Left colon (tissue), 2 donors: ENCODE measurements at regions not wholly inside any gene's neighbourhood (a gene's known extent, or its start where the extent isn't known, plus 50 kb on each side); places are given as distances from the start of the nearest gene placed in this dataset.
"Not testable (repeated sequence)": the region's sequence is repeated elsewhere in the genome, so short reads cannot be mapped to it uniquely, and the experiment has no call there.

Experiments used
- ATAC-seq: fragments of 200-7000 bp; cut with Tn5 transposase; one replicate; pipeline ENCODE4 v1.9.1; 2020; ENCODE audit warnings: mild to moderate bottlenecking, moderate library complexity
- DNase-seq, 2 donors: peaks; one replicate each; pipeline ENCODE4 v3.0.0-alpha.2; 2020
- intact Hi-C, 2 donors: fragments of 100-400 bp; cut with DNase I in 1 of 2; cut with micrococcal nuclease in 1 of 2; formaldehyde crosslinking; loops; one replicate each; pipeline versions ENCODE4 v1.11.2 to v1.14.0; 2022; cut with DNase I, micrococcal nuclease
- donor health status: DM: no; HTN: no; CAD: no.
- donor health status: DM: yes; HTN: yes; CAD: no.

GRCh38 chr2:221750316-221750715 lies 178.2 kb upstream of the EPHA4 start:
- ATAC-seq (no peak), DNase-seq (no peak)
- intact Hi-C loops = no loop called here

GRCh38 chr2:221747289-221747972 lies 175.3 kb upstream of the EPHA4 start:
- DNase-seq = no peak
- intact Hi-C loops = no loop called here
- ATAC-seq = no peak

DNA sequence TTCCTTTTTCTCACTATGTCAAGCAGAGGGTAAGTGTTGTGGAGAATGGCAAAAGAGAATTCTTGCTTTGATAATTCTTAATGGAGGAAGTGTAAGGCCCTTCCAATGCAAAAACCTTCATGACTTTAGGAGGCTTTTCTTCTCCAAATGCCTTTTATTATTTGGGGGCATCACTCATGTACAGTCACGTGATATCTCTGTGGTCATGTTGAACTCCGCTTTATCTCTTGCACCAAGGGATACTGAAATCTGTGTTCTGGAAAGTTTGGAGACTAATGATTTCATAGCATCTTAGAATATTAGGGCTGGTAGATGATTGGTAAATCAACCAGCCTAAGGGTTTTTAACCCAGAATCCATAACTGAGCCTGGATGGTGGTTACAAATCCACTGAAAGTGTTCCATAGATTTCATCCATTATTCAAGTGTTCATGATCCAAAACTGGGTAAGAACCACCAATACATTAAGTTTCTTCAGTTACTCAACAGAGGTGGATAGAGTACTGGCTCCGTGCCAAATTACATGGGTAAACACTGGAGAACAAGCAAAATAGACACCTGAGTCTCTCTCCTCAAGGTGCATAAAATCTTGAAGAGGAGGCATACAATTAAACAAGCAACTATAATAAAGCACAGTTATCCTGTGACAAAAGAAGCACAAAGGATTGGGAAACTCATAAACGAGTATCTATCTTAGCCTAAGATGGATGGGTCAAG lies 169.6 kb upstream of the EPHA4 start:
- DNase-seq = no peak
- no peak for ATAC-seq
- intact Hi-C loops = no loop called here

DNA sequence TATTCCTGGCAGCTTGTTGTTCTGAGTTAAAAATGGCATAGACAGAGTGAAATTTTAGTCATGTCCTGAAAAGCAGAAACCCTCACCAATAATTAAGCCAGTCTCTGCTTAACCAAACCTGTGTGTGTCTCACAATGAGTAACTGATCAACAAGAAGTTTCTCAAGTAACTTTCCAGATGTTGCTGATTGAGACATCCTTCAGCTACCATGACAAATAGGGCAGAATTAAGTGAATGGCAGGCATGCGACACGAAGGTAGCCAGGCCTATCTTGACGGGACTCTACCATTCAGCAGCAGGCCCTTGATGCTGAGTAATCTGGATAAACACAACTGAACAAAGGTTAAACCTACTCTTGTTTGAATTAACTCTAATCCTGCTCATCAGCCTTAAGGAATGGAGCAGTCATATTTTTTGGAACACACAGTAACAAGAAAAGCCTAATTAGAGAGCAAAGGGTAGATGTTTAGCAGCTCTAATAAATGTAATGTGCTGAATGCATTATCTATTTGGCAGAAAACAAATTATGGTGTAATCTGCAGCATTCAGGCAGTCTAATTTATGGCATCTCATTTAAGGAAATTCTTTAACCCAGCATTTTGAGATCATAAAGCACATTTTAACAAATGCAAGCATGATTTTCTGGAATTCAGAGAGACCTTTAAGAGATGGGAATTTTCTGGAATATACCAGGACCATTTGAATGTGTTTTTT lies 159.5 kb upstream of the EPHA4 start:
- ATAC-seq (peak; percentile 52), DNase-seq (no peak)
- intact Hi-C loops = no loop called here

GRCh38 chr2:221726894-221727513 lies 154.9 kb upstream of the EPHA4 start:
- ATAC-seq = no peak
- intact Hi-C loops = no loop called here

GRCh38 chr2:221724631-221725203 lies 152.6 kb upstream of the EPHA4 start:
- DNase-seq (no peak), ATAC-seq (no peak)
- intact Hi-C loops = no loop called here

More at GRCh38 chr2:221726894-221727513, 154.9 kb upstream of the EPHA4 start:
- DNase-seq = no peak

GRCh38 chr2:221724117-221724516 lies 152.0 kb upstream of the EPHA4 start:
- DNase-seq, ATAC-seq, intact Hi-C loops: not testable (repeated sequence)

- ATAC-seq (peak; percentile 98), DNase-seq (peak in 1 of 2 donors; percentile 33)
- intact Hi-C loops = no loop called here
These were observed 144.6 kb upstream of the EPHA4 start for GRCh38 chr2:221716426-221717303.

- ATAC-seq (peak; percentile 42), DNase-seq (no peak)
- intact Hi-C loops = no loop called here
These were observed 143.6 kb upstream of the EPHA4 start for GRCh38 chr2:221715523-221716247.

GRCh38 chr2:221710744-221711143 lies 138.6 kb upstream of the EPHA4 start:
- ATAC-seq (no peak), DNase-seq (no peak)
- intact Hi-C loops = no loop called here

DNA sequence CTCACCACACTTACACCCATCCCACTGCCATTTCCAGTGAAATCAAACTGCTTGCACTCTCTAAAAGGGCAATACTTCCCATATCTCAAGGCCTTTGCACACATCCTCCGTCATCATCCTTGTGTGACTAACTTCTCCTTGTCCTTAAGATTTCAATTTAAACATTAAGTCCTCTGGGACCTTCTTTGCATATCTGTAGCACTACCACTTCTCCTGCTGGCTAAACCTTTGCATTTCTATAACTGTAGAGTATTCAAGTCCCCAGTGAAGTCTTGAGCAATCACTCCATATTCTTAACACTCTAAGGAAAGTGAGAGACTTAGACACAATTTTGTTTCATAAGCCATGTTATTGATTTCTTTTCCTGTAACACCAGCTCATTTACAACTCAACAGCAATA lies 136.8 kb upstream of the EPHA4 start:
- intact Hi-C loops = no loop called here

DNA sequence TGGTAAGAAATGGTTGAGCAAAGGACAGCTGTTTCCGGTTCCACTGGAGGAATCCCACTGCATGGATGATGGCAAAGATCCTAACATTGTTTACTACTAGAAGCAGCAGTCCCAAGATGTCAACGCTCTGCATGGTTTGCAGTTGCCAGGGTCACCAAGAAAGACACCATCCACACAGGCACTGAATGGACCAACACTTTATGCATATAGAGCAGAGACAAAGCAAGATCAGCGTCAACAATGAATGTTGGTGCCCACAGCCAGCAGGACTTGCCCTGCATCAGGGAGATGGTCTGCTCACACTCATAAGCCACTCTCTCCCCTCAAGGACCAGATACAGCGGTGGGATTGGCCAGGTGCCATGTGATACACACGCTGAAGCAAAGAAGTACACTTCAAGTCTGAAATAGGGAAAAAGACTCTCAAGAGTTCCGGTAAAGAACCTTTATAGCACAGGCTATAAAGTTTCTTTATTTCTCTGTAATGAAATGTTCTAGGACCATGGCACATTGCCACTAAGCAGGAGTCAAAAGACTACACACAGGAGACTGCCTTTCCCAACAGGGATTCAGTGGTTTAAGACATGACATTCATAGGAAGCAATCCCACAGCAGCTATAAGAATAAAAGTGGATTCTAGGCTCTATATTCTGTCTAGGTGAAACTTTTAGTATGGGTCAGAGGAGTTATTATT lies 133.2 kb upstream of the EPHA4 start:
- intact Hi-C loops = no loop called here
- peak; percentile 95 for ATAC-seq
- peak; percentile 33 to 48 for DNase-seq

More for the DNA sequence above, 136.8 kb upstream of the EPHA4 start:
- DNase-seq = no peak
- no peak for ATAC-seq

- no peak for ATAC-seq
- intact Hi-C loops = no loop called here
- no peak for DNase-seq
These were observed 132.3 kb upstream of the EPHA4 start for GRCh38 chr2:221704442-221704841.

DNA sequence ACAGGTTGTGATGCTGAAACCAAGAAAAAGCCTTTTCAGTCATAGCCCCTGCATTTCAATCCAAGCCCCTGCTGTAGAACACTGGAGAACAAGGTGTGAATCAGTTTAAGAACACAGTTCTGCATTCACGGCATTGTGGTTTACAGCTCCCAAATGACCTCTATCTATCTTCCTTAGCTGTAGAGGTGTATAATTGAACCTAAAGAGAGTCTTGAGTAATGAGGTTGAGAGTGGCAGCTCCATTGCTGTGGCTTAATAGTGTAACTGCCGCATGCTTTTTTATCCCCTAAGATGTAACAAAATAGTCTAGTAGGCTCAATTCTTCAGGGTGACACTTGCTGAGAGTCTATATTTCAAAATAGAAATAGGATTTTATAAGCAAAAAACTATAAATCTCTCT lies 121.3 kb upstream of the EPHA4 start:
- intact Hi-C loops = no loop called here
- DNase-seq (no peak), ATAC-seq (no peak)

- DNase-seq (no peak), ATAC-seq (no peak)
- intact Hi-C loops = no loop called here
These were observed 119.5 kb upstream of the EPHA4 start for GRCh38 chr2:221691571-221691970.

DNA sequence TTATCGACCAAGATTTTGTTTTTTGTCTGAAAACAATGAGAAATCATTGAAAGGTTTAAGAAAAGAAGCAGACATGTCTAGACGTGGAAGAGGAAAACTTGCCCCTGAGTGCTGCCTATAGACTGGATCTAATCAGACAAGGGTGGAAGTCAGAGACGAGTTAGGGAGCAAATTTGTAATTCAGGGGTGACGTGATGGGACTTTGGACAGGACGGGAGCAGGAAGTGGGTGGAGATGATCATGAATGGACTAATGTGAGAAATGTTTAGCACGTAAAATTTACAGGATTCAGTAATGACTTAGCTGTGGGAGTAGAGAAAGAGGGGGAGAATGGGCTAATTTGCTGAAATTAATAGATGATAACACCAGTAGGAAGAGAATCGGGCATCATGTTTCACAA lies 117.0 kb upstream of the EPHA4 start:
- intact Hi-C loops = no loop called here
- ATAC-seq (no peak), DNase-seq (no peak)

- DNase-seq (no peak), ATAC-seq (no peak)
- intact Hi-C loops = no loop called here
These were observed 108.4 kb upstream of the EPHA4 start for GRCh38 chr2:221680548-221680947.
